ENCODE measurements at regions not wholly inside any gene's neighbourhood (a gene's known extent, or its start where the extent isn't known, plus 50 kb on each side); places are given as distances from the start of the nearest gene placed in this dataset.

DNA sequence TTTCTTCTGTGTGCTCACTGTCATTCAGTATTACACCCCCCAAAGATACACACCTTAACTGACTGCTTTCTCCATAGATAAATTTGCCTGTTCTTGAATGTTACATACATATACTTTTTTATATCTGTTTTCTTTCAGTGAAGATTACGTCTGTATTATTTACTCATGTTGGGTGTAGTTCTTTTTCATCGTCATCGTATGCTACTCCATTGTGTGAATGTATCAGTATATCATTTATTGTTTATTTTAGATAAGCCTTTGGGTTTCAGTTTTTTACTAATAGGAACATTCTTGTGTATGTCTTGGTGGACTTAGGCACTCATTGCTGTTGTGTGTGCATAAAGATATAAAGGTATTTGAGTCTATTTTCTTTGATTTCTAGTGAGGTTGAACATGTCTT is 64.4 kb downstream of the SEPTIN7 start:
- DNase-seq (ENCODE audit: low read depth, low spot score) (no peak), FAIRE-seq (no peak)
- no peaks in the 10 kb centered on the region for H3K27me3 ChIP-seq (ENCODE audit: control insufficient read depth in 2 of 2, insufficient read depth in 2 of 2, low read length in 2 of 2)
- no peak overlapping the region for H3K4me3 ChIP-seq (replicated peaks in 1 of 3; ENCODE audit: insufficient read depth in 1 of 3, low read depth in 1 of 3, low read length in 3 of 3)
- H3K9ac ChIP-seq (replicated peaks; ENCODE audit: extremely low read depth, insufficient read depth, low read length): no peak overlapping the region
- no peak overlapping the region for H3K4me2 ChIP-seq (ENCODE audit: insufficient read depth, low read length)
- H2AFZ ChIP-seq (ENCODE audit: low read depth, low read length): no peak overlapping the region
- H3K9me1 ChIP-seq (replicated peaks; ENCODE audit: control insufficient read depth, extremely low read depth, insufficient read depth, low read length): no peaks in the 10 kb centered on the region
- peaks cover 56% of the 10 kb centered on the region for H3K79me2 ChIP-seq (ENCODE audit: control insufficient read depth, insufficient read depth, low read length)
- ChIA-PET POLR2A (no interaction called here), CTCF (no interaction called here)
- dilution Hi-C loops (cut with MboI; ENCODE audit: extremely low pct_ligation_motif_present, low sequenced_read_pairs): no loop called here
- H3K4me1 ChIP-seq (ENCODE audit: control insufficient read depth, extremely low read depth, insufficient read depth, low read length): no peaks in the 10 kb centered on the region
- BruUV-seq (replicated peaks): no TSS peak
- TF ChIP-seq JUN (IDR thresholded peaks at IDR 0.05; ENCODE audit: borderline replicate concordance, insufficient read depth, insufficient read length, low read depth) (no peak), POLR2AphosphoS5 (IDR thresholded peaks at IDR 0.05; ENCODE audit: insufficient read depth, low read depth, low read length) (no peak), GATA2 (IDR thresholded peaks at IDR 0.05; ENCODE audit: insufficient read depth, insufficient read length, low read depth, low read length) (no peak), FOS (IDR thresholded peaks at IDR 0.05; ENCODE audit: borderline replicate concordance, insufficient read depth, low read length) (no peak), MYC (IDR thresholded peaks at IDR 0.05; ENCODE audit: low read depth, low read length) (no peak), EZH2 (IDR thresholded peaks at IDR 0.05; ENCODE audit: borderline replicate concordance, low read depth, low read length, severe bottlenecking) (no peak), POLR2A (IDR thresholded peaks at IDR 0.05; ENCODE audit: low read depth, low read length) (no peak)
- TF ChIP-seq, protein P1, sequence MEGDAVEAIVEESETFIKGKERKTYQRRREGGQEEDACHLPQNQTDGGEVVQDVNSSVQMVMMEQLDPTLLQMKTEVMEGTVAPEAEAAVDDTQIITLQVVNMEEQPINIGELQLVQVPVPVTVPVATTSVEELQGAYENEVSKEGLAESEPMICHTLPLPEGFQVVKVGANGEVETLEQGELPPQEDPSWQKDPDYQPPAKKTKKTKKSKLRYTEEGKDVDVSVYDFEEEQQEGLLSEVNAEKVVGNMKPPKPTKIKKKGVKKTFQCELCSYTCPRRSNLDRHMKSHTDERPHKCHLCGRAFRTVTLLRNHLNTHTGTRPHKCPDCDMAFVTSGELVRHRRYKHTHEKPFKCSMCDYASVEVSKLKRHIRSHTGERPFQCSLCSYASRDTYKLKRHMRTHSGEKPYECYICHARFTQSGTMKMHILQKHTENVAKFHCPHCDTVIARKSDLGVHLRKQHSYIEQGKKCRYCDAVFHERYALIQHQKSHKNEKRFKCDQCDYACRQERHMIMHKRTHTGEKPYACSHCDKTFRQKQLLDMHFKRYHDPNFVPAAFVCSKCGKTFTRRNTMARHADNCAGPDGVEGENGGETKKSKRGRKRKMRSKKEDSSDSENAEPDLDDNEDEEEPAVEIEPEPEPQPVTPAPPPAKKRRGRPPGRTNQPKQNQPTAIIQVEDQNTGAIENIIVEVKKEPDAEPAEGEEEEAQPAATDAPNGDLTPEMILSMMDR (IDR thresholded peaks at IDR 0.05; ENCODE audit: extremely low read depth in 1 of 2, insufficient read depth in 1 of 2, low read depth in 1 of 2, low read length in 2 of 2): no peak
- TF ChIP-seq, protein P2, sequence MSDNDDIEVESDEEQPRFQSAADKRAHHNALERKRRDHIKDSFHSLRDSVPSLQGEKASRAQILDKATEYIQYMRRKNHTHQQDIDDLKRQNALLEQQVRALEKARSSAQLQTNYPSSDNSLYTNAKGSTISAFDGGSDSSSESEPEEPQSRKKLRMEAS (IDR thresholded peaks at IDR 0.05; ENCODE audit: insufficient read depth, insufficient read length): no peak
- intact Hi-C loops (cut with micrococcal nuclease): no loop called here
- H3K9me3 ChIP-seq (replicated peaks; ENCODE audit: control insufficient read depth, insufficient read depth, low read length): no peaks in the 10 kb centered on the region
- H3K27ac ChIP-seq (ENCODE audit: insufficient read depth, low read depth, low read length): no peak overlapping the region
- H4K20me1 ChIP-seq (replicated peaks; ENCODE audit: control insufficient read depth, extremely low read depth, insufficient read depth, low read length): peaks cover 4% of the 10 kb centered on the region
- peaks cover 0 to 3% of the 10 kb centered on the region in 2 experiments for H3K36me3 ChIP-seq (ENCODE audit: control insufficient read depth in 2 of 2, extremely low read depth in 1 of 2, insufficient read depth in 2 of 2, low read length in 2 of 2)

All from endothelial cell of umbilical vein (primary cell).